SJSA1 (cell line): ENCODE measurements at regions not wholly inside any gene's neighbourhood (a gene's known extent, or its start where the extent isn't known, plus 50 kb on each side); places are given as distances from the start of the nearest gene placed in this dataset.

ENCODE experiments used
- DNase-seq, 2 experiments: peaks; one replicate each; pipeline ENCODE4 v3.0.0-alpha.2; 2015 to 2020; ENCODE audit warnings: low spot score in 2 of 2, low read depth in 1 of 2
- H3K27ac ChIP-seq: fragments of 250-450 bp; sonication (Bioruptor Pico); 2 replicates; pipeline ENCODE4 v1.5.1; 2020; ENCODE audit warnings: mild to moderate bottlenecking, moderate library complexity
- H3K27me3 ChIP-seq: fragments of 250-450 bp; sonication (Bioruptor Pico); replicated peaks from 2 replicates; pipeline ENCODE4 v1.5.1; 2020; ENCODE audit warnings: mild to moderate bottlenecking, moderate library complexity
- H3K36me3 ChIP-seq: fragments of 250-450 bp; sonication (Bioruptor Pico); 2 replicates; pipeline ENCODE4 v1.5.1; 2020; ENCODE audit warnings: mild to moderate bottlenecking
- H3K4me1 ChIP-seq: fragments of 250-450 bp; sonication (Bioruptor Pico); replicated peaks from 2 replicates; pipeline ENCODE4 v1.6.1; 2021; ENCODE audit warnings: mild to moderate bottlenecking
- H3K4me3 ChIP-seq: fragments of 250-450 bp; sonication (Bioruptor Pico); 2 replicates; pipeline ENCODE4 v1.5.1; 2020; ENCODE audit warnings: mild to moderate bottlenecking
- H3K9me3 ChIP-seq: fragments of 250-450 bp; sonication (Bioruptor Pico); replicated peaks from 2 replicates; pipeline ENCODE4 v1.5.1; 2020; ENCODE audit warnings: mild to moderate bottlenecking

DNA sequence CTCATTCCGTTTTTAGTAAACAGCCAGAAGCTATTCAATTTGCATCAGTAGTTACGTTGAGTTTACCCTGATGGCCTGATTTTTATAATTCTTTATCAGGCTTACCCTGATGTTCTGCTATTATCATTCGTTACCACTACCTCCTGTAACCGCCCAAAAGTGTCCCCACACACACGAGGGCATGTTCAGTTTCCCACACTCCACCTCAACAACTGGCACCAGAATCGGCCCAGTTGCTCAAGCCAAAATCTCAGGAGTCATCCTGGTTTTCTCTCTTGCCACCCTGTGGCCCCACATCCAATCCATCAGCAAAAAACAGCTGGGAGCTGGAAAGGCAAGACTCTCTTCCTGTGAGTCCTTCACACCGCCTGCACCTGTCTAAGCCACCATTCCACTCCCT is 102.9 kb upstream of the RAB6C start:
- no peaks in the 10 kb centered on the region for H3K27me3 ChIP-seq
- no peaks in the 10 kb centered on the region for H3K36me3 ChIP-seq
- H3K9me3 ChIP-seq = no peaks in the 10 kb centered on the region
- no peaks in the 10 kb centered on the region for H3K4me1 ChIP-seq
- peak in 1 of 2 experiments; percentile 24 for DNase-seq
- H3K27ac ChIP-seq = no peak overlapping the region
- no peak overlapping the region for H3K4me3 ChIP-seq

DNA sequence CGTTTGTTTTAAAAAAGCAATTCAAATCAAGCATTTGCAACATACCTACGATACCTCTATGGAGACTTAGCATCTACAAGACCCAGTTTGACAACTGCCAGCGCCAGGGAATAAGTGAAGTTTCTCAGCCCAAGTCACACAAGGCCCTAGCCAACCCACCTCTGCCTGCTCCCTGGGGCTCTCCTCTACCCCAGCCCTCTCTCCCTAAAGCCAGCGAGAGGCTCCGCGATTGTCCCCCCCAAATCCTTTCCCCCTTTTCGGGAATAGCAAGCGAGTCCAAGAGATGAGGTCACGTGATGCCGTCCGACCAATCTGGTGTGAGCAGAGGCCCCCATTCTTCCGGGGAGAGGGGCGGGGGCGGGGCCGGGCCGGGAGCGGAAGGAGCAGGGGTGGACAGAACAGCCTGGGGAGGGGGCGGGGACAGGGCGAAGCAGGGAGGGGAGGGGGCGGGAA is 102.2 kb upstream of the RAB6C start:
- Histone ChIP-seq H3K9me3 (no peaks in the 10 kb centered on the region), H3K4me1 (no peaks in the 10 kb centered on the region), H3K36me3 (no peaks in the 10 kb centered on the region), H3K4me3 (peak overlapping the region; percentile 43), H3K27ac (no peak overlapping the region), H3K27me3 (no peaks in the 10 kb centered on the region)
- DNase-seq = peak; percentile 65 to 81

DNA sequence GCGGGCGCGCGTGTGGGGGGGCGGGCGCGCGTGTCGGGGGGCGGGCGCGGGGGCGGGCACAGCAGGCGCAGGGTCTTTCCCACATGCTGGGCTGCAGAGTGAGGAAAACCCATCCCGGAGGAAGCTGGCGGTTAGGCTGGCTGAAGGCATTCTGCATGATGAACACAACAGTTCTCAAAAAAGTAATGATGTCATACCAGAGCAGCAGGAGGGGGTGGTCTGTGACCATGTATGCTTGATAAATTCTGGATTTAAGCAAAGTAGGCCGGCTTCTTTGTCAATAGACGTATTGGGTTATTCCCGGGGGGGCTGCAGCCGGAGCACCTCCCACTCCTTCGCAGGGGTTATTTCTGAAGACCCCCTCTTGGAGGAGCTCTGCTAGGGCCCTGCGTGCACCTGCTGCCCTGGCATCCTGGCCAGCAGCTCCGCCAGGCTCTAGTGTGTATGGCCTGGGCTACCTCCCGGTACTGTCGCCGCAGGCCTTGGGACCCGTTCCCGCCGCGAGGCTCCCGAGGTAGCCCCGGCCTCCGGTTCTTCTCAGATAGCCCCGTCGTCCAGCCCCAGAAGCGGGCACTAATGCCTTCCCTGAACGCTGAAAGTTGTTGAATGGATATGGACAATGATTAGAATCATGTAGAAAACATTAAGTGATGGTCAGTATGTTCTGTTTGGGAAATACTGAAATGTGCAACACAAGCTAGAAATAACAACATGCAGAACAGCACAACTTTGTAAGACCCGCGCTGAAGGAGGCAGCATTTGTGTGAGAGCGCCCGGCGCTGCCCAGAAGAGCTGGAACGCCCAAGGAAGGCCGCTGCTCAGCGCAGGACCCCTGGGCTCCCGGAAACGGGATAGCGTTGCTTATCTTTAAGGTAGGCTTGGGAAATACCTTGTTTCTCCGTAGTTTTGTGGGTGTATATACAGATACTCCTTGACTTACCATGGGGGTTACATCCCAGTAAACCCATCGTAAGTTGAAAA is 101.4 kb upstream of the RAB6C start:
- Histone ChIP-seq H3K9me3 (no peaks in the 10 kb centered on the region), H3K4me1 (no peaks in the 10 kb centered on the region), H3K4me3 (peak overlapping the region; percentile 19), H3K27me3 (no peaks in the 10 kb centered on the region), H3K27ac (no peak overlapping the region), H3K36me3 (no peaks in the 10 kb centered on the region)
- DNase-seq = peak; percentile 8 to 32

DNA sequence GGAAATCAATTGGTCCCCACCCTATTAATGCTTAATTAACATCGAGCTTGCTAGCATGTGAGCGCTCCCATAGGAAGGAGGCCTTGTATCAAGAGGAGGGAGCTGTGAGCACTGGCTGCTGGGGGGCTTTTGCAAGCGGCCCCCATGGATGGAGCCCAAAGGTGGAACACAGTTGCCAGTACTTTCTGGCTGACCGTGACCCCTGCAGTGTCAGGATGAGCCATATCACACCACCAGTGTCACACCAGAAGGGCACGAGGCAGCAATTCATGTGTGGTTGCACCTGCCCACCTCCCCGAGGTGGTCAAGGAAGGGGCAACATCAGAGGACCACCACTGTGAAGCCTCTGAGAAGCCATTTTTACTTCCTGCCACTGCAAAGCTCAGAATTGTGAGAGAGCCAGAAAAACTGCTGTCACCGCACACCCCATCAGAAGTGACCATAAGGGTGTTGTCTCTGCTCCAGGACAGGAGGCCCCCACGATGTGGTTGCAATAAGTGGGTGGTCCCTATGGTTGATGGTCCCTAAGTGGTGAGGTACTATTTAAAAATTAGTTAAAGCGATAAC is 99.8 kb upstream of the RAB6C start:
- peak in 1 of 2 experiments; percentile 25 for DNase-seq
- Histone ChIP-seq H3K27me3 (no peaks in the 10 kb centered on the region), H3K36me3 (no peaks in the 10 kb centered on the region), H3K4me1 (no peaks in the 10 kb centered on the region), H3K27ac (no peak overlapping the region), H3K4me3 (no peak overlapping the region), H3K9me3 (no peaks in the 10 kb centered on the region)

DNA sequence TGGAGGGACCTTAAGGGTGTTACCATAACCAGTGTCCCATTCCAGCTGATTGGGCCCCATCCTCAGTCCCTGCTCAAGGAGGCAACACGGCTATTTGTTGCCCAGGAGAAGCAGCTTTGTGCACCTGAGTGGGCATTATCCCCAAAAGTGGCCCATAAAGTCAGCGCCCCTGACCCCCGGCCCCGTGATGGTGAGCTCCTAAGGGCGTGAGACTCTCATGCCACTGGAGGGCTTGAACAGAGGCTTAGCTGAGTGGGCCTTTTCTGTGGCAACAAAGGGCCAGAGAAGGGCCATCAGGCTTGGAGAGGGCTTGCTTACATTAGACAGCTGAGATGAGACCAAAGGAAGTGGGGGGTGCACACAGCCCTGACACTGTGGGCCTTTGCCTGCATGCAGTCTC is 99.2 kb upstream of the RAB6C start:
- H3K36me3 ChIP-seq = no peaks in the 10 kb centered on the region
- no peaks in the 10 kb centered on the region for H3K4me1 ChIP-seq
- DNase-seq = peak in 1 of 2 experiments; percentile 32
- H3K4me3 ChIP-seq = no peak overlapping the region
- no peaks in the 10 kb centered on the region for H3K27me3 ChIP-seq
- H3K27ac ChIP-seq = no peak overlapping the region
- no peaks in the 10 kb centered on the region for H3K9me3 ChIP-seq

DNA sequence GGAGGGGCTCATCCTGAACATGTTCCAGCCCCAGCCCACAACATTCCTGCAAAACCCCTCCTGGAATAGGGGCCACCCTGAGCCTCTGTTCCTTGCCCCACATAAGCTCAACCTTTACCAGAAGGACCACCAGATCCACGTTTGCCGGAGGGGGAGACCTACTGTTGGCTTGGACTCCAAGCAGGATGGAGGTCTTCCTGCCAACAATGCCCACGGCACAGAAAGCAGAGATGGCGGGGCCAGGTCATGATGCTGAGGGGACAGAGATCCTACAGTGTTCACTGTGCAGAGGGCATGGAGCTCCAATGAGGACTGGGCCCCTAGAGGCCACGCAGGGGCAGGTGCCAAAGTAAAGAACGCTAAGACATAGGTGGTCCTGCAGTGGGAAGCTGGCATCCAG is 98.5 kb upstream of the RAB6C start:
- Histone ChIP-seq H3K4me3 (no peak overlapping the region), H3K27me3 (no peaks in the 10 kb centered on the region), H3K36me3 (no peaks in the 10 kb centered on the region), H3K9me3 (no peaks in the 10 kb centered on the region), H3K27ac (no peak overlapping the region), H3K4me1 (no peaks in the 10 kb centered on the region)
- DNase-seq = no peak

DNA sequence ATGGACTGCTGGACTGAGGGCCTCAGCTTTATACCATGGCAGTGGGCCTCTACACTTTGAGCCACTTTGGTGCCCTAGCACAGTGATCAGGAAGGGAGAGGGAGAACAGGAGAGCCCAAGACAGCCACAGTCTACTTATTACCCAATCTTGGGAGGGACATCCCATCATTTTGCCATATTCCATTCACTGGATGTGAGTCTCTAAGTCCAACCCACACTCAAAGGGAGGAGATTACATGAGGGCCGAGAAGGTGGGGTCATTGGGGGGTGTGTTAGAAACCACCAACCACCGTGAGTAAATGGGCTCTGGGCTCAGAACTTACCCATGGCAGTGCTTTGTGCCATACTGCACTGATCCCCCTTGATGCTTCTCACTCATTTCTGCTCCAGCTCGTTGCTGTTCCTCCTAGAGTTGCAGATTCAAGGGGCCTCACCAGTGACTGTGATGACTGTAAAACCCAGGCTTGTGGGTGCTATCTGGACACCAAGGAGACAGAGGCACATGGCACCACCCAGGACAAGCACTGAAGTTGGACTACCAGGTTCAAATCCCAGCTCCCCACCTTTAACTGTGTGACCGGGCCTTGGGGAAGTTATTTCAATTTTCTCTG is 97.6 kb upstream of the RAB6C start:
- Histone ChIP-seq H3K27me3 (no peaks in the 10 kb centered on the region), H3K9me3 (no peaks in the 10 kb centered on the region), H3K4me1 (no peaks in the 10 kb centered on the region)

DNA sequence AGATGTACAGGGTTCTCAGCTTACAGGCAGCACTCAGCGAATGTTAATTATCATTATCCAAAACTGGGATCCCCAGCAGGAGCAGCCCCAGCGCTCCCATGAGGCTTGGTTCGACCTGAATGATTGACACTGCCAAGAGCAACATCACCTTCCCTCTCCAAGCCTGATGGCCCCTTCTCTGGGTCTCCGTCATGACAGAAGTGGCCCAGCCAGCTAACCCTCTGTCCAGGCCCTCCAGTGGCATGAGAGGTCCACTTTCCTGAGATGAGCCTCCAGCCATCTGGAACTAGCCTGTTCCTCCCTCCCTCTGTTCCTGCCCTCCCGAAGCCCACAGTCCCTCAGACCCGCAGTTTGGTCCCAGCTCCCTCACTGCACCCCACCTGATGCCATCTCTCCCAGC is 97.0 kb upstream of the RAB6C start:
- Histone ChIP-seq H3K4me3 (no peak overlapping the region), H3K4me1 (no peaks in the 10 kb centered on the region), H3K27me3 (no peaks in the 10 kb centered on the region), H3K36me3 (no peaks in the 10 kb centered on the region), H3K9me3 (no peaks in the 10 kb centered on the region), H3K27ac (no peak overlapping the region)
- DNase-seq = no peak

More for the DNA sequence above, 97.6 kb upstream of the RAB6C start:
- no peak overlapping the region for H3K27ac ChIP-seq
- H3K36me3 ChIP-seq = no peaks in the 10 kb centered on the region
- DNase-seq = no peak
- no peak overlapping the region for H3K4me3 ChIP-seq

DNA sequence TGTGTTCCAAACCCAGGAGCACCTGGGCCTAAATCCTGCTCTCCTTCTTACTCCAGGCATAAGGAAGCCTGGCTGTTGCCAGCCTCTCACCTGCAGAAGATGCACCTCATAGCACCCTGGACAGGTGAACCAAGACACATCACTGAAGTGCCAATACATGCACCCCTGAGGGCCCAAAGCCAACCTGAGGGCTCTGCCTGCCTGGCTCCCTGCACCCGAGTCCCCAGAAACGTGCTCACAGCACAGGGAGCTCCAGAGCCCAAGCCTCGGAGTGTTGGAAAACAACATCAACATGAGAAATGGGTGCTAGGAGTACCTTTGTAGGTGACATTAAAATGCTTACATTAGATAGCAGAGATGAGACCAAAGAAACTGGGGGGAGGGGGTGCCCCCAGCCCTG is 96.3 kb upstream of the RAB6C start:
- no peak for DNase-seq
- Histone ChIP-seq H3K27ac (no peak overlapping the region), H3K27me3 (no peaks in the 10 kb centered on the region)

DNA sequence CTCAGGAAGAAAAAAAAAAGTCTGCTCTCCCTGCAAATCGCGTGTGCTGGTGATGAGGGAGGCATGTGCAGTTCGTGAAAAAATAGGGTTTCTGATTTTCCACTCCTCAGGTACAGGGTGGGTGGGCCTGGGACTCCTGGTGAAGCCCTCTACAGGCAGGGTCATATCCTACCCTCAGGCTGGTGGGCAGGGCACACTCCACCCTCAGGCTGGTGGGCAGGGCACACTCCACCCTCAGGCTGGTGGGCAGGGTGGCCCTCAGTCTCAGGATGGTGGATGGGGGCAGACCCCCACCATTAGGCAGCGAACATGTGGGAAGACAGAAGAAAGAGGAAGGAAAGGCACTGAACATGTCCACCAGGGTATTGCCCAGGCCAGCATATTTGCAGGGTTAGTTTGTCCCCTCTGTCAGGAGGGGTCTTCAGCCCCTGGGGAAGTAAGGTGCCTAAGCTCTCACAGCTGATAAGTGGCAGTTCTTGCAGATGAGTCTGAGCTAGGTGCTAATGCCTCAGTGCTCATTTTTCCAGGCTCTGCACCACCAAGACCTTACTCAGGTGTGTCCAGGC is 95.2 kb upstream of the RAB6C start:
- DNase-seq = no peak
- no peaks in the 10 kb centered on the region for H3K4me1 ChIP-seq
- no peak overlapping the region for H3K27ac ChIP-seq
- no peaks in the 10 kb centered on the region for H3K27me3 ChIP-seq
- H3K36me3 ChIP-seq = no peaks in the 10 kb centered on the region
- H3K4me3 ChIP-seq = no peak overlapping the region
- no peaks in the 10 kb centered on the region for H3K9me3 ChIP-seq

More for the DNA sequence above, 96.3 kb upstream of the RAB6C start:
- H3K36me3 ChIP-seq = no peaks in the 10 kb centered on the region
- no peak overlapping the region for H3K4me3 ChIP-seq
- no peaks in the 10 kb centered on the region for H3K4me1 ChIP-seq
- H3K9me3 ChIP-seq = no peaks in the 10 kb centered on the region

DNA sequence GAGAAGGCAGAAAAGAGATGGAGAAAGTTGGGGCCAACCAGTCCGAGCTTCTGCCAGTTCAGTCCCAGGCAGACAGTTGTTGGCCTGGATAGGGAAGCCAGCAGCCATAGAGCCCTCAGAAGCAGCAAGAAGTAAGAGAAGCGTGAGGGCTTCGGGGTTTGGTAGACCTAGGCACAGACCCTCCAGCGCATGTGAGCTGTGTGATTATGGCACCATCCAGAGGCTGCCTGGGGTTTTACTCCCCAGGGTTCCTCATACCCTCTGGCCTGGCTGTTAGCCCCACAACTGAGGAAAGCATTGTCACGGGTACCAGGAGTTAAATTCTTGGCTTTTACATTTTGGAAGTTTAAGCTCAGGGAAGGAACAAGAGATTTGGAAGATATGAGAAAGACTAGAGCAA is 93.7 kb upstream of the RAB6C start:
- Histone ChIP-seq H3K9me3 (no peaks in the 10 kb centered on the region), H3K27me3 (no peaks in the 10 kb centered on the region), H3K4me3 (no peak overlapping the region), H3K4me1 (no peaks in the 10 kb centered on the region), H3K36me3 (no peaks in the 10 kb centered on the region), H3K27ac (no peak overlapping the region)
- no peak for DNase-seq

- no peaks in the 10 kb centered on the region for H3K9me3 ChIP-seq
- H3K27me3 ChIP-seq = no peaks in the 10 kb centered on the region
- no peaks in the 10 kb centered on the region for H3K4me1 ChIP-seq
- H3K36me3 ChIP-seq = no peaks in the 10 kb centered on the region
- no peak for DNase-seq
- H3K27ac ChIP-seq = no peak overlapping the region
- H3K4me3 ChIP-seq = no peak overlapping the region
Observed at GRCh38 chr2:129887688-129888266, 91.7 kb upstream of the RAB6C start.

DNA sequence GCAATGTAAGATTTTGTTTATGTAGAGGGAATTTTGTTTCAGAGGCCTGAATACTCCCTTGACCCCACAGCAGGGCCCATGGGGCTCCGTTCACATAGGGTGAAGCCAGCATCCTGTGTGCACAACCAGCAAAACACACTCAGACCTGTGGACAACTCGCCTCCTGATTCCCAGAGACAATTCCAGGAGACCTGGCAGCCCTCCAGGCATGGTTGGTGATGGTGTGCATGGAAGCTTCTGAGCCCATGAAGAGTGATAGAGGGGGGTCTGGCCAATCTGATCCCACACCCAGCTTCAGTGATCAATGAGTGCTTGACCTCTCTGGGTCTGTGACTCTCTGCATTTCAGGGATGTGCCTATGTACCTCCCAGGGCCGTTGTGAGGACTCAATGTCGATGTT is 91.0 kb upstream of the RAB6C start:
- no peaks in the 10 kb centered on the region for H3K36me3 ChIP-seq
- no peak overlapping the region for H3K4me3 ChIP-seq
- no peaks in the 10 kb centered on the region for H3K4me1 ChIP-seq
- no peak for DNase-seq
- H3K27ac ChIP-seq = no peak overlapping the region
- no peaks in the 10 kb centered on the region for H3K27me3 ChIP-seq
- no peaks in the 10 kb centered on the region for H3K9me3 ChIP-seq
